PFSK-1 (cell line): ENCODE measurements at regions not wholly inside any gene's neighbourhood (a gene's known extent, or its start where the extent isn't known, plus 50 kb on each side); places are given as distances from the start of the nearest gene placed in this dataset.

Experiments used
- FOXP2 ChIP-seq: optimal IDR thresholded peaks from 2 replicates; pipeline ENCODE3; 2011; ENCODE audit warnings: borderline replicate concordance, control low read depth, inconsistent platforms; ENCODE audit not compliant: insufficient read depth; ENCODE audit errors: extremely low read length, extremely low read depth
- POLR2AphosphoS5 ChIP-seq: IDR thresholded peaks from 2 replicates; pipeline ENCODE4 v1.6.1; 2012; ENCODE audit warnings: low read depth, mild to moderate bottlenecking, control low read depth, low read length, moderate library complexity
- REST ChIP-seq, 2 experiments: IDR thresholded peaks; 2 replicates each; pipeline versions ENCODE4 v1.6.1 to v1.8.0; 2011 to 2012; ENCODE audit warnings: low read depth in 2 of 2, low read length in 2 of 2, control low read depth in 1 of 2, inconsistent platforms in 1 of 2, mild to moderate bottlenecking in 1 of 2, moderate library complexity in 1 of 2; ENCODE audit not compliant: insufficient read depth in 1 of 2
- SIN3A ChIP-seq: IDR thresholded peaks from 2 replicates; pipeline ENCODE4 v1.6.1; 2012; ENCODE audit warnings: mild to moderate bottlenecking, low read length, moderate library complexity, borderline replicate concordance; ENCODE audit not compliant: insufficient read depth
- TAF1 ChIP-seq: IDR thresholded peaks from 2 replicates; pipeline ENCODE4 v1.6.1; 2012; ENCODE audit warnings: low read length, control low read depth, borderline replicate concordance; ENCODE audit not compliant: insufficient read depth

GRCh38 chr10:63935705-63936104 is 414.5 kb downstream of the REEP3 start:
- TF ChIP-seq TAF1 (no peak), FOXP2 (no peak), POLR2AphosphoS5 (no peak), SIN3A (no peak), REST (IDR thresholded peaks at IDR 0.05; ENCODE audit: insufficient read depth in 1 of 2, low read depth in 2 of 2, low read length in 2 of 2) (no peak)

- TF ChIP-seq SIN3A, result no peak
- no peak for TF ChIP-seq POLR2AphosphoS5
- TF ChIP-seq REST (IDR thresholded peaks at IDR 0.05; ENCODE audit: insufficient read depth in 1 of 2, low read depth in 2 of 2, low read length in 2 of 2), result no peak
- no peak for TF ChIP-seq TAF1
- TF ChIP-seq FOXP2, result no peak
These were observed 419.2 kb downstream of the REEP3 start for GRCh38 chr10:63940277-63940922.

GRCh38 chr10:63964406-63964805 is 443.2 kb downstream of the REEP3 start:
- no peak for TF ChIP-seq SIN3A
- TF ChIP-seq REST (IDR thresholded peaks at IDR 0.05; ENCODE audit: insufficient read depth in 1 of 2, low read depth in 2 of 2, low read length in 2 of 2), result no peak
- no peak for TF ChIP-seq FOXP2
- no peak for TF ChIP-seq POLR2AphosphoS5
- no peak for TF ChIP-seq TAF1

- no peak for TF ChIP-seq TAF1
These were observed 444.6 kb downstream of the REEP3 start for GRCh38 chr10:63965846-63966245.

GRCh38 chr10:63972949-63973827 is 452.0 kb downstream of the REEP3 start:
- TF ChIP-seq REST (IDR thresholded peaks at IDR 0.05; ENCODE audit: insufficient read depth in 1 of 2, low read depth in 2 of 2, low read length in 2 of 2) (no peak), FOXP2 (no peak), POLR2AphosphoS5 (no peak), TAF1 (no peak), SIN3A (no peak)
